ENCODE measurements at regions not wholly inside any gene's neighbourhood (a gene's known extent, or its start where the extent isn't known, plus 50 kb on each side); places are given as distances from the start of the nearest gene placed in this dataset.

DNA sequence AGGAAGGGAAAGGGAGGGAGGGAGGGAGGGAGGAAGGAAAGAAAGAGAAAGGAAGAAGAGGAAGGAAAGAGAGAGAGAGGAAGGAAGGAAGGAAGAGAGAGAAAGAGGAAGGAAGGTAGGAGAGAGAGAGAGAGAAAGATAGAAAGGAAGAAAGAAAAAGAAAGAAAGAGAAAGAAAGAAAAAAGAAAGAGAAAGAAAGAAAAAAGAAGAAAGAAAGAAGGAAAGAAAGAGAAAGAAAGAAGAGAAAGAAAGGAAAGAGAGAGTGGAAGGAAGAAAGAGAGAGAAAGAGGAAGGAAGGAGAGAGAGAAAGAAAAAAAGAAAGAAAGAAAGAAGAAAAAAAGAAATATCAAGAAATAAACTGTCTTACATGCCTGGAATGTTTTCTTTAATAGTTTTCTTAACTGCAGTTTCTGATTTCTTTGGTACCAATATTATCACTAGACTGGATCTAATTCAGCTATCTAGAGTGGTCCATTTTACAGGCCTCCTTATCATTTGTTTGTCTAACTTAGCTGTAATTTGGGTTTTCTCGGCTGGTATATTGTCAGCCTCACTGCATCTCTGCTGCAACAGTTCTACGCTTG, 59.6 kb upstream of the MBOAT2 start:
- no peak for TF ChIP-seq SUPT20H (IDR thresholded peaks at IDR 0.05; ENCODE audit: borderline replicate concordance, control insufficient read depth, low read depth, low read length)
- TF ChIP-seq PML (IDR thresholded peaks at IDR 0.05; ENCODE audit: low read length) = no peak
- TF ChIP-seq SREBF1 (IDR thresholded peaks at IDR 0.05; ENCODE audit: low read length) = no peak
- TF ChIP-seq SPI1 (IDR thresholded peaks at IDR 0.05; ENCODE audit: borderline replicate concordance, insufficient read depth, low read depth, low read length) = no peak
- no peak for TF ChIP-seq TCF3 (IDR thresholded peaks at IDR 0.05; ENCODE audit: borderline replicate concordance, insufficient read depth, low read depth, low read length)
- TF ChIP-seq RELA (IDR thresholded peaks at IDR 0.05; ENCODE audit: borderline replicate concordance, partially characterized antibody) = no peak
- no peak for TF ChIP-seq MTA2 (IDR thresholded peaks at IDR 0.05; ENCODE audit: low read depth)
- TF ChIP-seq RELB (IDR thresholded peaks at IDR 0.05; ENCODE audit: low read depth) = no peak
- TF ChIP-seq ATF3 (IDR thresholded peaks at IDR 0.05; ENCODE audit: borderline replicate concordance, extremely low read depth, low read depth, low read length) = no peak
- no peak for TF ChIP-seq BRCA1 (IDR thresholded peaks at IDR 0.05; ENCODE audit: low read depth, low read length)
- TF ChIP-seq BACH1 (IDR thresholded peaks at IDR 0.05; ENCODE audit: borderline replicate concordance) = no peak
- no peak for TF ChIP-seq RUNX3 (IDR thresholded peaks at IDR 0.05; ENCODE audit: low read length)
- no peak for TF ChIP-seq NRF1 (conservative IDR thresholded peaks at IDR 0.05; ENCODE audit: low read depth, low read length)
- TF ChIP-seq, protein P1, sequence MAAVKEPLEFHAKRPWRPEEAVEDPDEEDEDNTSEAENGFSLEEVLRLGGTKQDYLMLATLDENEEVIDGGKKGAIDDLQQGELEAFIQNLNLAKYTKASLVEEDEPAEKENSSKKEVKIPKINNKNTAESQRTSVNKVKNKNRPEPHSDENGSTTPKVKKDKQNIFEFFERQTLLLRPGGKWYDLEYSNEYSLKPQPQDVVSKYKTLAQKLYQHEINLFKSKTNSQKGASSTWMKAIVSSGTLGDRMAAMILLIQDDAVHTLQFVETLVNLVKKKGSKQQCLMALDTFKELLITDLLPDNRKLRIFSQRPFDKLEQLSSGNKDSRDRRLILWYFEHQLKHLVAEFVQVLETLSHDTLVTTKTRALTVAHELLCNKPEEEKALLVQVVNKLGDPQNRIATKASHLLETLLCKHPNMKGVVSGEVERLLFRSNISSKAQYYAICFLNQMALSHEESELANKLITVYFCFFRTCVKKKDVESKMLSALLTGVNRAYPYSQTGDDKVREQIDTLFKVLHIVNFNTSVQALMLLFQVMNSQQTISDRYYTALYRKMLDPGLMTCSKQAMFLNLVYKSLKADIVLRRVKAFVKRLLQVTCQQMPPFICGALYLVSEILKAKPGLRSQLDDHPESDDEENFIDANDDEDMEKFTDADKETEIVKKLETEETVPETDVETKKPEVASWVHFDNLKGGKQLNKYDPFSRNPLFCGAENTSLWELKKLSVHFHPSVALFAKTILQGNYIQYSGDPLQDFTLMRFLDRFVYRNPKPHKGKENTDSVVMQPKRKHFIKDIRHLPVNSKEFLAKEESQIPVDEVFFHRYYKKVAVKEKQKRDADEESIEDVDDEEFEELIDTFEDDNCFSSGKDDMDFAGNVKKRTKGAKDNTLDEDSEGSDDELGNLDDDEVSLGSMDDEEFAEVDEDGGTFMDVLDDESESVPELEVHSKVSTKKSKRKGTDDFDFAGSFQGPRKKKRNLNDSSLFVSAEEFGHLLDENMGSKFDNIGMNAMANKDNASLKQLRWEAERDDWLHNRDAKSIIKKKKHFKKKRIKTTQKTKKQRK (IDR thresholded peaks at IDR 0.05; ENCODE audit: low read depth, low read length) = no peak
- FAIRE-seq (no peak), ATAC-seq (no peak), DNase-seq (ENCODE audit: low read depth, low spot score) (no peak)
- in situ Hi-C loops (cut with MboI) (no loop called here), intact Hi-C loops (cut with micrococcal nuclease; ENCODE audit: unreplicated experiment) (no loop called here)
- Histone ChIP-seq H3K4me2 (ENCODE audit: control insufficient read depth, insufficient read depth) (no peak overlapping the region), H3K27ac (ENCODE audit: control insufficient read depth, insufficient read depth) (no peak overlapping the region), H4K20me1 (ENCODE audit: control insufficient read depth, insufficient read depth) (no peaks in the 10 kb centered on the region), H3K79me2 (ENCODE audit: control insufficient read depth, insufficient read depth, low read length) (no peaks in the 10 kb centered on the region), H2AFZ (ENCODE audit: control insufficient read depth, low read depth, low read length) (no peak overlapping the region), H3K4me1 (ENCODE audit: control insufficient read depth, insufficient read depth, low read length) (no peaks in the 10 kb centered on the region), H3K27me3 (replicated peaks in 1 of 2; ENCODE audit: control insufficient read depth in 2 of 2, insufficient read depth in 2 of 2, low read length in 1 of 2) (no peaks in the 10 kb centered on the region), H3K9me3 (replicated peaks; ENCODE audit: control insufficient read depth, insufficient read depth, low read length) (peaks cover 4% of the 10 kb centered on the region; the same call in 1 of the 3 replicates), H3K36me3 (ENCODE audit: control insufficient read depth in 2 of 2, insufficient read depth in 2 of 2, low read length in 1 of 2) (no peaks in the 10 kb centered on the region), H3K9ac (ENCODE audit: control insufficient read depth, insufficient read depth, low read length) (no peak overlapping the region), H3K4me3 (no peak overlapping the region)
- BruUV-seq (replicated peaks) = no TSS peak
- SMC1A ChIA-PET (ENCODE audit: uncharacterized antibody, unreplicated experiment) = interaction anchor here (0.6 to 1.1 kb wide), 2 partner anchors 44 to 52 kb away, joined by 3 read pairs; no protein-coding TSS in a partner anchor
- RAD21 ChIA-PET (ENCODE audit: unreplicated experiment) = interaction anchor here (0.7 kb wide), 1 partner anchor 35 kb away, joined by 3 read pairs; no protein-coding TSS in a partner anchor
- CTCF ChIA-PET = interaction anchor here (0.9 to 2.2 kb wide), 2 partner anchors 9 to 17 kb away, joined by 3 to 8 read pairs; no protein-coding TSS in a partner anchor
- WGBS (ENCODE audit: insufficient coverage, insufficient replicate concordance, low lambda C conversion rate, missing lambda C conversion rate) = 94% methylated on average over 2 of the region's 2 CpGs
- POLR2A ChIA-PET = no interaction called here
